ENCODE measurements at regions not wholly inside any gene's neighbourhood (a gene's known extent, or its start where the extent isn't known, plus 50 kb on each side); places are given as distances from the start of the nearest gene placed in this dataset.

GRCh38 chr13:37491661-37492060 is 106.9 kb downstream of the POSTN start:
- Mint-ChIP-seq H3K27ac (ENCODE audit: unreplicated experiment) (no peak overlapping the region), H3K4me3 (ENCODE audit: unreplicated experiment) (no peak overlapping the region), H3K27me3 (ENCODE audit: unreplicated experiment) (no peaks in the 10 kb centered on the region), H3K4me1 (ENCODE audit: low read depth, unreplicated experiment) (peaks cover 5% of the 10 kb centered on the region), H3K9me3 (ENCODE audit: unreplicated experiment) (peaks cover 1% of the 10 kb centered on the region), H3K36me3 (ENCODE audit: unreplicated experiment) (no peaks in the 10 kb centered on the region)
- no peak for TF ChIP-seq CTCF (IDR thresholded peaks at IDR 0.05; ENCODE audit: partially characterized antibody, unreplicated experiment)
- no peak for DNase-seq

GRCh38 chr13:37490176-37490779 is 108.3 kb downstream of the POSTN start:
- no peak for DNase-seq
- TF ChIP-seq CTCF (IDR thresholded peaks at IDR 0.05; ENCODE audit: partially characterized antibody, unreplicated experiment) = no peak
- no peak overlapping the region for H3K4me3 Mint-ChIP-seq (ENCODE audit: unreplicated experiment)
- H3K9me3 Mint-ChIP-seq (ENCODE audit: unreplicated experiment) = no peaks in the 10 kb centered on the region
- H3K27ac Mint-ChIP-seq (ENCODE audit: unreplicated experiment) = no peak overlapping the region
- no peaks in the 10 kb centered on the region for H3K27me3 Mint-ChIP-seq (ENCODE audit: unreplicated experiment)
- peaks cover 5% of the 10 kb centered on the region for H3K4me1 Mint-ChIP-seq (ENCODE audit: low read depth, unreplicated experiment)
- H3K36me3 Mint-ChIP-seq (ENCODE audit: unreplicated experiment) = no peaks in the 10 kb centered on the region

- peaks cover 5% of the 10 kb centered on the region for H3K4me1 Mint-ChIP-seq (ENCODE audit: low read depth, unreplicated experiment)
- TF ChIP-seq CTCF (IDR thresholded peaks at IDR 0.05; ENCODE audit: partially characterized antibody, unreplicated experiment) = no peak
- no peak overlapping the region for H3K27ac Mint-ChIP-seq (ENCODE audit: unreplicated experiment)
- DNase-seq = no peak
- no peaks in the 10 kb centered on the region for H3K9me3 Mint-ChIP-seq (ENCODE audit: unreplicated experiment)
- no peak overlapping the region for H3K4me3 Mint-ChIP-seq (ENCODE audit: unreplicated experiment)
- H3K36me3 Mint-ChIP-seq (ENCODE audit: unreplicated experiment) = no peaks in the 10 kb centered on the region
- no peaks in the 10 kb centered on the region for H3K27me3 Mint-ChIP-seq (ENCODE audit: unreplicated experiment)
Measured at GRCh38 chr13:37488726-37489125, 109.8 kb downstream of the POSTN start.

- TF ChIP-seq CTCF (IDR thresholded peaks at IDR 0.05; ENCODE audit: partially characterized antibody, unreplicated experiment) = no peak
- Mint-ChIP-seq H3K27me3 (ENCODE audit: unreplicated experiment) (no peaks in the 10 kb centered on the region), H3K27ac (ENCODE audit: unreplicated experiment) (no peak overlapping the region), H3K4me3 (ENCODE audit: unreplicated experiment) (no peak overlapping the region), H3K36me3 (ENCODE audit: unreplicated experiment) (no peaks in the 10 kb centered on the region), H3K4me1 (ENCODE audit: low read depth, unreplicated experiment) (no peaks in the 10 kb centered on the region), H3K9me3 (ENCODE audit: unreplicated experiment) (no peaks in the 10 kb centered on the region)
- no peak for DNase-seq
Measured at GRCh38 chr13:37486171-37486681, 112.3 kb downstream of the POSTN start.

- no peak overlapping the region for H3K4me3 Mint-ChIP-seq (ENCODE audit: unreplicated experiment)
- no peaks in the 10 kb centered on the region for H3K36me3 Mint-ChIP-seq (ENCODE audit: unreplicated experiment)
- H3K27ac Mint-ChIP-seq (ENCODE audit: unreplicated experiment) = no peak overlapping the region
- TF ChIP-seq CTCF (IDR thresholded peaks at IDR 0.05; ENCODE audit: partially characterized antibody, unreplicated experiment) = no peak
- no peaks in the 10 kb centered on the region for H3K27me3 Mint-ChIP-seq (ENCODE audit: unreplicated experiment)
- no peaks in the 10 kb centered on the region for H3K4me1 Mint-ChIP-seq (ENCODE audit: low read depth, unreplicated experiment)
- no peaks in the 10 kb centered on the region for H3K9me3 Mint-ChIP-seq (ENCODE audit: unreplicated experiment)
- no peak for DNase-seq
Measured at GRCh38 chr13:37485756-37486155, 112.8 kb downstream of the POSTN start.

Measured in glutamatergic neuron (in vitro differentiated cells).